Adrenal gland (tissue), 9 donors: ENCODE measurements at regions not wholly inside any gene's neighbourhood (a gene's known extent, or its start where the extent isn't known, plus 50 kb on each side); places are given as distances from the start of the nearest gene placed in this dataset.

Experiments
- DNase-seq, 7 donors: peaks; one replicate each; pipeline ENCODE4 v3.0.0-alpha.2; 2019 to 2020
- H3K27ac ChIP-seq, 5 donors: fragments of 200-600 bp; sonication (generic) in 4 of 5; 1 replicate in 3 of 5; 2 replicates in 2 of 5; pipeline versions ENCODE4 v1.5.1 to v1.8.0; 2016 to 2020; ENCODE audit warnings: mild to moderate bottlenecking in 1 of 5
- H3K27me3 ChIP-seq: fragments of 200-600 bp; 2 replicates; pipeline ENCODE4 v1.8.0; 2021
- H3K36me3 ChIP-seq, 2 donors: fragments of 200-600 bp; replicated peaks in 1 of 2; 1 replicate in 1 of 2; 2 replicates in 1 of 2; pipeline versions ENCODE4 v1.5.1 to v1.8.0; 2018 to 2022
- H3K4me1 ChIP-seq, 2 donors: fragments of 200-600 bp; replicated peaks in 1 of 2; 1 replicate in 1 of 2; 2 replicates in 1 of 2; pipeline versions ENCODE4 v1.5.1 to v1.8.0; 2018 to 2021
- H3K4me3 ChIP-seq, 4 donors: fragments of 200-600 bp; sonication (generic) in 3 of 4; one replicate each; pipeline ENCODE4 v1.5.1; 2016 to 2018
- H3K9me3 ChIP-seq, 3 donors: fragments of 200-600 bp; sonication (generic) in 1 of 3; replicated peaks in 1 of 3; 1 replicate in 2 of 3; 2 replicates in 1 of 3; pipeline versions ENCODE4 v1.5.1 to v1.8.0; 2016 to 2021
- POLR2A ChIP-seq, 2 donors: fragments of 450-650 bp; IDR thresholded peaks; one replicate each; pipeline ENCODE4 v1.6.1; 2017; ENCODE audit warnings: antibody characterized with exemption in 2 of 2, mild to moderate bottlenecking in 2 of 2, moderate library complexity in 1 of 2
- WGBS, 4 donors: extraction: QIAGEN DNeasy Blood & Tissue Kit in 2 of 4; methylation state at CpG; one replicate each; pipeline versions ENCODE4 v1.1.5 to v1.1.7; 2013 to 2017; 5-methylcytosine and 5-hydroxymethylcytosine counted together
- intact Hi-C, 2 donors: fragments of 100-400 bp; cut with DNase I; formaldehyde crosslinking; loops; one replicate each; pipeline versions ENCODE4 v1.14.1 to v1.15.0; 2022 to 2023
- TF ChIP-seq, protein P1 (sequence below), 6 experiments: fragments of 450-650 bp in 4 of 6; fragments of 200-600 bp in 2 of 6; sonication (generic) in 1 of 6; IDR thresholded peaks; 1 replicate in 5 of 6; 2 replicates in 1 of 6; pipeline versions ENCODE4 v1.5.1 to v1.8.0; 2016 to 2021; ENCODE audit warnings: antibody characterized with exemption in 6 of 6, mild to moderate bottlenecking in 2 of 6, moderate library complexity in 1 of 6
- donor health status: healthy with polysubstance abuse.
- donor health status: Bipolar disorder and iron deficiency.
- donor health status: DM: yes; HTN: yes; CAD: no.
- donor health status: DM: no; HTN: no; CAD: no.
- donor health status: DM: no; HTN: no; CAD: no.

DNA sequence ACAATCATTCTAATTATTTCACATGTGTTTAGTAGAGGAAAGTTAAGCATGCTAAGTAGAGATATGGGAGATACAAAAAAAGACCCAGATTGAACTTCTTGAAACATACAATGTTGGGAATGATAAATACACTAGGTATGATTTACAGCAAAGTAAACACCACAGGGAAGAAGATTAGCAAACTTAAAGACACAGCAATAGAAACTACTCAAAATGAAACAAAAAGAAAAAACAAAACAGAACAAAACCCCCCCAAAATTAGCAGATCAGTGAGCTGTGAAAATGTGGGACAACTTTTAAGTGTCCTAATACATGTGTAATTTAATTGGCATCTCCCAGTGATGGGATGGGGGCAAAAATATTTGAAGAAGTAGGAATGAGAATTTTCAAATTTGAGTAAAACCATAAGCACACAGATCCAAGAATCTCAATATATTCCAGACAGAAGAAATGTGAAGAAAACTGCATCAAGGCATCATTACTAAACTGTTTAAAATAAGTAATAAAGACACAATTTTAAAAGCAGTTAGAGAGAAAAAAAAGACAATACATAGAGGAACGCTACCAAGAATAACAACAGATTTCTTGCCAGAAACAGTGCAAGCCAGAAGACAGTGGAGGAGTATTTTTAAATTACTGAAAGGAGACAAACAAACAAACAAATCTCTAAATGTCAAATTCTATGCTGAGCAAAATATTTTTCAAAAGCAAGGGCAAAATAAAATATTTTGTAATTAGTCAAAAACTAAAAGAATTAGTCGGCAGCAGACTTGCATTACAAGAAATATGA lies 473.7 kb downstream of the QKI start:
- no peak for DNase-seq
- intact Hi-C loops = no loop called here

DNA sequence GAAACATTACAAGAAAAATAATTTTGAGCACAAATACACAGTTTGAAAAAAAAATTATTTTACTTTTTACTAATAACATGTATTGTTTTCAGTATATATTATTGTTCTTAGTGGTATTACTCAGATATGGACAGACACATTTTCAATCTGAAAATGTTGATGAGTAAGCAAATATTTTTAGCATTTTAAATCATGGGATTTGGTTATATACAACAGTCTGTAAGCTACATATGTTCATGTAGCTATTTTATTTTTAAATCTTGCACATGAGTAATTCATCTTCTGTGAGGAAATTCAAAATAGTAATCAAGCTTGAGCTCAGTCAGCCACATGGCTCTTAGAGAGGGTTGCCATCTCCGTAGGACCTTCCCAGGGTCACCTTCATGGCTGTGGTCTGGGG lies 471.9 kb downstream of the QKI start:
- WGBS, 4 donors = 73 to 84% (median 80%) methylated on average over 1 of the region's 1 CpG
- intact Hi-C loops = no loop called here

More for the DNA sequence above, 473.7 kb downstream of the QKI start:
- no peak overlapping the region for H3K4me3 ChIP-seq
- H3K36me3 ChIP-seq = no peaks in the 10 kb centered on the region
- no peaks in the 10 kb centered on the region for H3K9me3 ChIP-seq
- 69 to 82% (median 73%) methylated on average over 2 of the region's 2 CpGs for WGBS, 4 donors
- no peak for TF ChIP-seq POLR2A (IDR thresholded peaks at IDR 0.05)
- TF ChIP-seq, protein P1, sequence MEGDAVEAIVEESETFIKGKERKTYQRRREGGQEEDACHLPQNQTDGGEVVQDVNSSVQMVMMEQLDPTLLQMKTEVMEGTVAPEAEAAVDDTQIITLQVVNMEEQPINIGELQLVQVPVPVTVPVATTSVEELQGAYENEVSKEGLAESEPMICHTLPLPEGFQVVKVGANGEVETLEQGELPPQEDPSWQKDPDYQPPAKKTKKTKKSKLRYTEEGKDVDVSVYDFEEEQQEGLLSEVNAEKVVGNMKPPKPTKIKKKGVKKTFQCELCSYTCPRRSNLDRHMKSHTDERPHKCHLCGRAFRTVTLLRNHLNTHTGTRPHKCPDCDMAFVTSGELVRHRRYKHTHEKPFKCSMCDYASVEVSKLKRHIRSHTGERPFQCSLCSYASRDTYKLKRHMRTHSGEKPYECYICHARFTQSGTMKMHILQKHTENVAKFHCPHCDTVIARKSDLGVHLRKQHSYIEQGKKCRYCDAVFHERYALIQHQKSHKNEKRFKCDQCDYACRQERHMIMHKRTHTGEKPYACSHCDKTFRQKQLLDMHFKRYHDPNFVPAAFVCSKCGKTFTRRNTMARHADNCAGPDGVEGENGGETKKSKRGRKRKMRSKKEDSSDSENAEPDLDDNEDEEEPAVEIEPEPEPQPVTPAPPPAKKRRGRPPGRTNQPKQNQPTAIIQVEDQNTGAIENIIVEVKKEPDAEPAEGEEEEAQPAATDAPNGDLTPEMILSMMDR (IDR thresholded peaks at IDR 0.05) = no peak
- no peaks in the 10 kb centered on the region for H3K4me1 ChIP-seq
- no peaks in the 10 kb centered on the region for H3K27me3 ChIP-seq
- no peak overlapping the region for H3K27ac ChIP-seq

DNA sequence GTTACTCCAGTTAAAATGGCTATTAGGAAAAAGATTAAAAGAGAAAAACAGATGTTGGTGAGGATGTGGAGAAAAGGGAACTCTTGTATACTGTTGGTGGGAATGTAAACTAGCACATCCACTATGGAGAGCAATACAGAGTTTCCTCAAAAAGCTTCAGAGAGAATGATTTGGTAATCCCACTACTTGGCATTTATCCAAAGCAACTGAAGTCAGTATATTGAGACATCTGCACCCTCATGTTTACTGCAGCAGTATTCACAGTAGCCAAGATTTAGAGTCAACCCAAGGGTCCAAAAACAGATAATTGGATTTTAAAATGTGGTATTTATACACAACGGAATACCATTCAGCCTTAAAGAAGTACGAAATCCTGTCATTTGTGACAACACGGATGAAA lies 469.5 kb downstream of the QKI start:
- H3K4me3 ChIP-seq = no peak overlapping the region
- intact Hi-C loops = no loop called here
- no peaks in the 10 kb centered on the region for H3K4me1 ChIP-seq
- no peaks in the 10 kb centered on the region for H3K36me3 ChIP-seq
- no peaks in the 10 kb centered on the region for H3K27me3 ChIP-seq
- TF ChIP-seq POLR2A (IDR thresholded peaks at IDR 0.05) = no peak
- TF ChIP-seq, protein P1 (IDR thresholded peaks at IDR 0.05) = no peak
- DNase-seq = no peak
- 65 to 86% (median 79%) methylated on average over 3 of the region's 3 CpGs for WGBS, 4 donors
- H3K9me3 ChIP-seq = no peaks in the 10 kb centered on the region
- H3K27ac ChIP-seq = peak overlapping the region in 1 of 5 donors; percentile 19

More for the DNA sequence above, 471.9 kb downstream of the QKI start:
- Histone ChIP-seq H3K4me1 (no peaks in the 10 kb centered on the region), H3K9me3 (no peaks in the 10 kb centered on the region), H3K4me3 (no peak overlapping the region), H3K27me3 (no peaks in the 10 kb centered on the region), H3K36me3 (no peaks in the 10 kb centered on the region), H3K27ac (no peak overlapping the region)
- TF ChIP-seq POLR2A (IDR thresholded peaks at IDR 0.05) = no peak
- no peak for DNase-seq

DNA sequence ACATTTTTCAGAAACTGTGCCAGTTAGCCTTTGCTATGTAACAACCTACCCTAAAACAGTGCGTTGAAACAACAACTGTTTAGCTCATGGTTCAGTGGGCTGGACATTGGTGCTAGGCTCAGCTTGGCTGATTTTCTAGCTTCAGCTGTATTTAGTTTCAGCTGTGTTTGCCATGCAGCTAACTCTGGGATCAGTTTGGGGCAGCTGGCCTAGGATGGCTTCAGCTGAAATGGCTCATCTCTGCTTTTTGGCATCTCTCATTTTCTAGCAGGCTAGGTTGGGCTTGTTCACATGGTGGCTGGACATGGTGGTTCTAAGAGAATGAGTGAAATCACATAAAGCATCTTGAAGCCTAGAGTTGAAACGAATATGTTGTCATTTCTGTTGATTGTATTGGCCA lies 464.2 kb downstream of the QKI start:
- no peak for DNase-seq
- TF ChIP-seq POLR2A (IDR thresholded peaks at IDR 0.05) = no peak
- TF ChIP-seq, protein P1 (IDR thresholded peaks at IDR 0.05) = no peak
- no peaks in the 10 kb centered on the region for H3K4me1 ChIP-seq
- no peaks in the 10 kb centered on the region for H3K27me3 ChIP-seq
- no peaks in the 10 kb centered on the region for H3K9me3 ChIP-seq
- no peak overlapping the region for H3K4me3 ChIP-seq
- no peaks in the 10 kb centered on the region for H3K36me3 ChIP-seq
- H3K27ac ChIP-seq = no peak overlapping the region
- intact Hi-C loops = no loop called here
- WGBS, 4 donors = 66 to 76% (median 73%) methylated on average over 2 of the region's 2 CpGs
